ENCODE measurements at regions not wholly inside any gene's neighbourhood (a gene's known extent, or its start where the extent isn't known, plus 50 kb on each side); places are given as distances from the start of the nearest gene placed in this dataset.

DNA sequence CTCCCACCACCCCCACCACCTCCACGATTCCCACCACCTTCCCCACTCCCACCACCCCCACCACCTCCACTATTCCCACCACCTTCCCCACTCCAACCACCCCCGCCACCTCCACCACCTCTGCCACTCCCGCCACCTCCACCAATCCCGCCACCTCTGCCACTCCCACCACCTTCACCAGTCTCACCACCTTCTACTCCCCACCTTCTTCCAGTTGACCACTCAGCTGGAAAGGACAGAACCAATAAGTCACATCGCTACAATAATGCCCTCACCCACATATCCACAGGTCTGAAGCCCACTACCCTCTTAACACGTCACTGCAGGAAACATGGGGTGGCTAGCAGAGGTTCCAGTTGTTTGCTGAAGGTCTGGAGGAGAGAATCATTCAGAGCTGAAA is 93.5 kb upstream of the PAX2 start:
- dilution Hi-C loops (cut with MboI; ENCODE audit: extremely low pct_ligation_motif_present, low sequenced_read_pairs): no loop called here
- no peak overlapping the region for H3K4me2 ChIP-seq (ENCODE audit: insufficient read depth, low read length)
- no peak for TF ChIP-seq MYC (IDR thresholded peaks at IDR 0.05; ENCODE audit: low read depth, low read length)
- TF ChIP-seq POLR2AphosphoS5 (IDR thresholded peaks at IDR 0.05; ENCODE audit: insufficient read depth, low read depth, low read length): no peak
- TF ChIP-seq JUN (IDR thresholded peaks at IDR 0.05; ENCODE audit: borderline replicate concordance, insufficient read depth, insufficient read length, low read depth): no peak
- no peak for TF ChIP-seq GATA2 (IDR thresholded peaks at IDR 0.05; ENCODE audit: insufficient read depth, insufficient read length, low read depth, low read length)
- TF ChIP-seq POLR2A (IDR thresholded peaks at IDR 0.05; ENCODE audit: low read depth, low read length): no peak
- TF ChIP-seq FOS (IDR thresholded peaks at IDR 0.05; ENCODE audit: borderline replicate concordance, insufficient read depth, low read length): no peak
- no peaks in the 10 kb centered on the region for H3K79me2 ChIP-seq (ENCODE audit: control insufficient read depth, insufficient read depth, low read length)
- POLR2A ChIA-PET: no interaction called here
- no peak overlapping the region for H3K4me3 ChIP-seq (replicated peaks in 1 of 3; ENCODE audit: insufficient read depth in 1 of 3, low read depth in 1 of 3, low read length in 3 of 3)
- no peak overlapping the region for H2AFZ ChIP-seq (ENCODE audit: low read depth, low read length)
- DNase-seq (ENCODE audit: low read depth, low spot score) (no peak), FAIRE-seq (no peak)
- BruUV-seq (replicated peaks): no TSS peak
- no peaks in the 10 kb centered on the region for H3K4me1 ChIP-seq (ENCODE audit: control insufficient read depth, extremely low read depth, insufficient read depth, low read length)
- CTCF ChIA-PET: no interaction called here
- H4K20me1 ChIP-seq (replicated peaks; ENCODE audit: control insufficient read depth, extremely low read depth, insufficient read depth, low read length): no peaks in the 10 kb centered on the region
- H3K9me3 ChIP-seq (replicated peaks; ENCODE audit: control insufficient read depth, insufficient read depth, low read length): no peaks in the 10 kb centered on the region
- intact Hi-C loops (cut with micrococcal nuclease): no loop called here
- H3K27ac ChIP-seq (ENCODE audit: insufficient read depth, low read depth, low read length): no peak overlapping the region
- no peaks in the 10 kb centered on the region for H3K36me3 ChIP-seq (ENCODE audit: control insufficient read depth in 2 of 2, extremely low read depth in 1 of 2, insufficient read depth in 2 of 2, low read length in 2 of 2)
- no peak overlapping the region for H3K9ac ChIP-seq (replicated peaks; ENCODE audit: extremely low read depth, insufficient read depth, low read length)
- no peaks in the 10 kb centered on the region for H3K9me1 ChIP-seq (replicated peaks; ENCODE audit: control insufficient read depth, extremely low read depth, insufficient read depth, low read length)
- peaks cover 41% of the 10 kb centered on the region in 2 experiments for H3K27me3 ChIP-seq (ENCODE audit: control insufficient read depth in 2 of 2, insufficient read depth in 2 of 2, low read length in 2 of 2)

- Histone ChIP-seq H3K4me2 (ENCODE audit: insufficient read depth, low read length) (no peak overlapping the region), H3K4me1 (ENCODE audit: control insufficient read depth, extremely low read depth, insufficient read depth, low read length) (no peaks in the 10 kb centered on the region), H3K79me2 (ENCODE audit: control insufficient read depth, insufficient read depth, low read length) (no peaks in the 10 kb centered on the region), H3K9ac (replicated peaks; ENCODE audit: extremely low read depth, insufficient read depth, low read length) (no peak overlapping the region), H3K27me3 (ENCODE audit: control insufficient read depth in 2 of 2, insufficient read depth in 2 of 2, low read length in 2 of 2) (peaks cover 47% of the 10 kb centered on the region in 2 experiments), H2AFZ (ENCODE audit: low read depth, low read length) (no peak overlapping the region), H3K9me1 (replicated peaks; ENCODE audit: control insufficient read depth, extremely low read depth, insufficient read depth, low read length) (no peaks in the 10 kb centered on the region), H4K20me1 (replicated peaks; ENCODE audit: control insufficient read depth, extremely low read depth, insufficient read depth, low read length) (no peaks in the 10 kb centered on the region), H3K36me3 (ENCODE audit: control insufficient read depth in 2 of 2, extremely low read depth in 1 of 2, insufficient read depth in 2 of 2, low read length in 2 of 2) (no peaks in the 10 kb centered on the region), H3K27ac (ENCODE audit: insufficient read depth, low read depth, low read length) (no peak overlapping the region), H3K9me3 (replicated peaks; ENCODE audit: control insufficient read depth, insufficient read depth, low read length) (no peaks in the 10 kb centered on the region), H3K4me3 (replicated peaks in 1 of 3; ENCODE audit: insufficient read depth in 1 of 3, low read depth in 1 of 3, low read length in 3 of 3) (no peak overlapping the region)
- BruUV-seq (replicated peaks): no TSS peak
- FAIRE-seq (no peak), DNase-seq (ENCODE audit: low read depth, low spot score) (no peak)
- TF ChIP-seq POLR2A (IDR thresholded peaks at IDR 0.05; ENCODE audit: low read depth, low read length) (no peak), MAX (IDR thresholded peaks at IDR 0.05; ENCODE audit: insufficient read depth, insufficient read length) (no peak), EZH2 (IDR thresholded peaks at IDR 0.05; ENCODE audit: borderline replicate concordance, low read depth, low read length, severe bottlenecking) (no peak), JUN (IDR thresholded peaks at IDR 0.05; ENCODE audit: borderline replicate concordance, insufficient read depth, insufficient read length, low read depth) (no peak), FOS (IDR thresholded peaks at IDR 0.05; ENCODE audit: borderline replicate concordance, insufficient read depth, low read length) (no peak), MYC (IDR thresholded peaks at IDR 0.05; ENCODE audit: low read depth, low read length) (no peak), GATA2 (IDR thresholded peaks at IDR 0.05; ENCODE audit: insufficient read depth, insufficient read length, low read depth, low read length) (no peak), POLR2AphosphoS5 (IDR thresholded peaks at IDR 0.05; ENCODE audit: insufficient read depth, low read depth, low read length) (no peak)
- TF ChIP-seq, protein P1, sequence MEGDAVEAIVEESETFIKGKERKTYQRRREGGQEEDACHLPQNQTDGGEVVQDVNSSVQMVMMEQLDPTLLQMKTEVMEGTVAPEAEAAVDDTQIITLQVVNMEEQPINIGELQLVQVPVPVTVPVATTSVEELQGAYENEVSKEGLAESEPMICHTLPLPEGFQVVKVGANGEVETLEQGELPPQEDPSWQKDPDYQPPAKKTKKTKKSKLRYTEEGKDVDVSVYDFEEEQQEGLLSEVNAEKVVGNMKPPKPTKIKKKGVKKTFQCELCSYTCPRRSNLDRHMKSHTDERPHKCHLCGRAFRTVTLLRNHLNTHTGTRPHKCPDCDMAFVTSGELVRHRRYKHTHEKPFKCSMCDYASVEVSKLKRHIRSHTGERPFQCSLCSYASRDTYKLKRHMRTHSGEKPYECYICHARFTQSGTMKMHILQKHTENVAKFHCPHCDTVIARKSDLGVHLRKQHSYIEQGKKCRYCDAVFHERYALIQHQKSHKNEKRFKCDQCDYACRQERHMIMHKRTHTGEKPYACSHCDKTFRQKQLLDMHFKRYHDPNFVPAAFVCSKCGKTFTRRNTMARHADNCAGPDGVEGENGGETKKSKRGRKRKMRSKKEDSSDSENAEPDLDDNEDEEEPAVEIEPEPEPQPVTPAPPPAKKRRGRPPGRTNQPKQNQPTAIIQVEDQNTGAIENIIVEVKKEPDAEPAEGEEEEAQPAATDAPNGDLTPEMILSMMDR (IDR thresholded peaks at IDR 0.05; ENCODE audit: extremely low read depth in 1 of 2, insufficient read depth in 1 of 2, low read depth in 1 of 2, low read length in 2 of 2): no peak
- intact Hi-C loops (cut with micrococcal nuclease) (no loop called here), dilution Hi-C loops (cut with MboI; ENCODE audit: extremely low pct_ligation_motif_present, low sequenced_read_pairs) (no loop called here)
- ChIA-PET POLR2A (no interaction called here), CTCF (no interaction called here)
These were observed 92.8 kb upstream of the PAX2 start for GRCh38 chr10:100652406-100653135.

All from endothelial cell of umbilical vein (primary cell).